ENCODE measurements at regions not wholly inside any gene's neighbourhood (a gene's known extent, or its start where the extent isn't known, plus 50 kb on each side); places are given as distances from the start of the nearest gene placed in this dataset.
A peak's percentile ranks its signal among the peaks of the same experiment; 100 is the strongest.
"Not testable (repeated sequence)": the region's sequence is repeated elsewhere in the genome, so short reads cannot be mapped to it uniquely, and the experiment has no call there.

- peaks cover 11% of the 10 kb centered on the region for H3K4me1 Mint-ChIP-seq
- Histone ChIP-seq H3K4me3 (replicated peaks in 1 of 3; ENCODE audit: low read depth in 2 of 3, low read length in 3 of 3) (no peak overlapping the region), H3K36me3 (replicated peaks in 1 of 2; ENCODE audit: control insufficient read depth in 1 of 2, insufficient read depth in 2 of 2, low read length in 2 of 2) (no peaks in the 10 kb centered on the region), H4K20me1 (ENCODE audit: insufficient read depth, low read length) (no peaks in the 10 kb centered on the region), H3K9me3 (replicated peaks in 1 of 2; ENCODE audit: control insufficient read depth in 1 of 2, insufficient read depth in 1 of 2, low read length in 2 of 2) (no peaks in the 10 kb centered on the region), H3K79me2 (ENCODE audit: insufficient read depth, low read length) (no peaks in the 10 kb centered on the region), H3K9ac (ENCODE audit: insufficient read depth, low read length, poor library complexity, severe bottlenecking) (no peak overlapping the region), H2AFZ (ENCODE audit: insufficient read depth, low read depth, low read length, poor library complexity, severe bottlenecking) (no peak overlapping the region), H3K27ac (ENCODE audit: low read depth in 1 of 2, low read length in 2 of 2) (no peak overlapping the region), H3K27me3 (ENCODE audit: control insufficient read depth in 2 of 2, insufficient read depth in 2 of 2, low read length in 2 of 2) (no peaks in the 10 kb centered on the region), H3K4me2 (replicated peaks; ENCODE audit: extremely low read depth, low read length, poor library complexity, severe bottlenecking) (no peak overlapping the region), H3K4me1 (ENCODE audit: control insufficient read depth in 1 of 2, insufficient read depth in 2 of 2, low read length in 2 of 2) (no peaks in the 10 kb centered on the region)
- no peak for TF ChIP-seq CTCF (IDR thresholded peaks at IDR 0.05)
- DNase-seq: no peak
- peaks cover 0 to 4% (median 2%) of the 10 kb centered on the region in 3 donors for H3K27me3 Mint-ChIP-seq (ENCODE audit: low read depth in 3 of 3)
- peaks cover 0 to 2% of the 10 kb centered on the region in 2 donors for H3K36me3 Mint-ChIP-seq
- WGBS (ENCODE audit: insufficient coverage): no CpG with 5 or more reads among the region's 4 CpGs
- intact Hi-C loops (cut with micrococcal nuclease): no loop called here
- H3K4me3 Mint-ChIP-seq: no peak overlapping the region
- peaks cover 3 to 6% (median 3%) of the 10 kb centered on the region in 7 donors for H3K9me3 Mint-ChIP-seq
- no peak overlapping the region for H3K27ac Mint-ChIP-seq
Observed at GRCh38 chr17:14725729-14726128, 424.8 kb downstream of the HS3ST3B1 start.

DNA sequence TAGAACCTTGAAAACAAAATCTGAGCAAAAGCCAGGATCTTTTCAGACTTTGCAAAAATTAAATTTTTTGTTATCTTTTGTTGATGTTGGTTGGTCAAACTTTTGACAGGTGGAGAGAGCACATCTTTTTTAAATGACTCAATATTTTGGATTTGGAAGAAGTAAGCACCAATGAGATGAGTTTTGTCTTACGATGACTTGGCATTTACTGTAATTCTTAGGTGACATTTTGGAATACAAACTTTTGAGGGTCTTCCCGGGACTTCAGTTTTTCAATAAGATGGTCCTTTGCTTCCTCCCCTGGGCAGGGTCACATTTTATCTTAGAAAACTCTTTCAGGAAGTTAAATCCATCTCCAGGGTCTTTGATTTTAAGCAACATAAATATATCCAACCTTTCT lies 423.9 kb downstream of the HS3ST3B1 start:
- H3K36me3 Mint-ChIP-seq: peaks cover 0 to 2% of the 10 kb centered on the region in 2 donors
- 100% methylated on average over 1 of the region's 2 CpGs for WGBS (ENCODE audit: insufficient coverage)

DNA sequence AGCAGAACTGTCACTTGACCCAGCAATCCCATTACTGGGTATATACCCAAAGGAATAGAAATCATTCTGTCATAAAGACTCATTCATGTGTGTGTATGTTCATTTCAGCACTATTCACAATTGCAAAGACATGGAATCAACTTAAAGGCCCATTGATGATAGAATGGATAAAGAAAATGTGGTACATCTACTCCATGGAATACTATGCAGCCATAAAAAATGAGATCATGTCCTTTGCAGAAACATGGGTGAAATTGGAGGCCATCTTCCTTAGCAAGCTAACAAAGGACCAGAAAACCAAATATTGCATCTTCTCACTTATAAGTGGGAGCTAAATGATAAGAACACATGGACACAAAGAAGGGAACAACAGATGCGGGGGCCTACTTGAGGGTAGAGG lies 422.5 kb downstream of the HS3ST3B1 start:
- Mint-ChIP-seq H3K4me1 (peaks cover 11% of the 10 kb centered on the region), H3K27ac (peak overlapping the region in 2 of 7 donors; percentile 10 to 58)
- H4K20me1 ChIP-seq (ENCODE audit: insufficient read depth, low read length); H3K79me2 ChIP-seq (ENCODE audit: insufficient read depth, low read length); H3K4me1 ChIP-seq (ENCODE audit: control insufficient read depth in 1 of 2, insufficient read depth in 2 of 2, low read length in 2 of 2); H3K27ac ChIP-seq (ENCODE audit: low read depth in 1 of 2, low read length in 2 of 2); intact Hi-C loops (cut with micrococcal nuclease); H3K9me3 ChIP-seq (replicated peaks in 1 of 2; ENCODE audit: control insufficient read depth in 1 of 2, insufficient read depth in 1 of 2, low read length in 2 of 2); H2AFZ ChIP-seq (ENCODE audit: insufficient read depth, low read depth, low read length, poor library complexity, severe bottlenecking); H3K27me3 ChIP-seq (ENCODE audit: control insufficient read depth in 2 of 2, insufficient read depth in 2 of 2, low read length in 2 of 2); H3K4me3 ChIP-seq (replicated peaks in 1 of 3; ENCODE audit: low read depth in 2 of 3, low read length in 3 of 3); H3K4me3 Mint-ChIP-seq; H3K27me3 Mint-ChIP-seq (ENCODE audit: low read depth in 3 of 3); H3K9ac ChIP-seq (ENCODE audit: insufficient read depth, low read length, poor library complexity, severe bottlenecking); H3K4me2 ChIP-seq (replicated peaks; ENCODE audit: extremely low read depth, low read length, poor library complexity, severe bottlenecking); H3K36me3 ChIP-seq (replicated peaks in 1 of 2; ENCODE audit: control insufficient read depth in 1 of 2, insufficient read depth in 2 of 2, low read length in 2 of 2); DNase-seq; H3K9me3 Mint-ChIP-seq; H3K36me3 Mint-ChIP-seq: not testable (repeated sequence)
- no CpG with 5 or more reads among the region's 1 CpG for WGBS (ENCODE audit: insufficient coverage)

More for the DNA sequence above, 423.9 kb downstream of the HS3ST3B1 start:
- Histone ChIP-seq H3K9me3 (replicated peaks in 1 of 2; ENCODE audit: control insufficient read depth in 1 of 2, insufficient read depth in 1 of 2, low read length in 2 of 2) (no peaks in the 10 kb centered on the region), H3K9ac (ENCODE audit: insufficient read depth, low read length, poor library complexity, severe bottlenecking) (no peak overlapping the region), H3K36me3 (replicated peaks in 1 of 2; ENCODE audit: control insufficient read depth in 1 of 2, insufficient read depth in 2 of 2, low read length in 2 of 2) (no peaks in the 10 kb centered on the region), H3K27ac (ENCODE audit: low read depth in 1 of 2, low read length in 2 of 2) (no peak overlapping the region), H3K4me2 (replicated peaks; ENCODE audit: extremely low read depth, low read length, poor library complexity, severe bottlenecking) (no peak overlapping the region), H3K4me3 (replicated peaks in 1 of 3; ENCODE audit: low read depth in 2 of 3, low read length in 3 of 3) (no peak overlapping the region), H3K4me1 (ENCODE audit: control insufficient read depth in 1 of 2, insufficient read depth in 2 of 2, low read length in 2 of 2) (no peaks in the 10 kb centered on the region), H3K27me3 (ENCODE audit: control insufficient read depth in 2 of 2, insufficient read depth in 2 of 2, low read length in 2 of 2) (no peaks in the 10 kb centered on the region), H4K20me1 (ENCODE audit: insufficient read depth, low read length) (no peaks in the 10 kb centered on the region), H2AFZ (ENCODE audit: insufficient read depth, low read depth, low read length, poor library complexity, severe bottlenecking) (no peak overlapping the region), H3K79me2 (ENCODE audit: insufficient read depth, low read length) (no peaks in the 10 kb centered on the region)
- intact Hi-C loops (cut with micrococcal nuclease): no loop called here
- H3K4me3 Mint-ChIP-seq: no peak overlapping the region
- H3K27ac Mint-ChIP-seq: no peak overlapping the region
- H3K27me3 Mint-ChIP-seq (ENCODE audit: low read depth in 3 of 3): peaks cover 0 to 4% (median 0%) of the 10 kb centered on the region in 3 donors
- DNase-seq: no peak
- peaks cover 0 to 7% (median 3%) of the 10 kb centered on the region in 7 donors for H3K9me3 Mint-ChIP-seq
- no peak for TF ChIP-seq CTCF (IDR thresholded peaks at IDR 0.05)
- peaks cover 11% of the 10 kb centered on the region for H3K4me1 Mint-ChIP-seq
